Amniotic stem cell (primary cell): ENCODE measurements at regions not wholly inside any gene's neighbourhood (a gene's known extent, or its start where the extent isn't known, plus 50 kb on each side); places are given as distances from the start of the nearest gene placed in this dataset.
"Not testable (repeated sequence)": the region's sequence is repeated elsewhere in the genome, so short reads cannot be mapped to it uniquely, and the experiment has no call there.

Experiments
- DNase-seq: peaks from one replicate; lab custom pipeline; 2025; lab: John Stamatoyannopoulos, UW

DNA sequence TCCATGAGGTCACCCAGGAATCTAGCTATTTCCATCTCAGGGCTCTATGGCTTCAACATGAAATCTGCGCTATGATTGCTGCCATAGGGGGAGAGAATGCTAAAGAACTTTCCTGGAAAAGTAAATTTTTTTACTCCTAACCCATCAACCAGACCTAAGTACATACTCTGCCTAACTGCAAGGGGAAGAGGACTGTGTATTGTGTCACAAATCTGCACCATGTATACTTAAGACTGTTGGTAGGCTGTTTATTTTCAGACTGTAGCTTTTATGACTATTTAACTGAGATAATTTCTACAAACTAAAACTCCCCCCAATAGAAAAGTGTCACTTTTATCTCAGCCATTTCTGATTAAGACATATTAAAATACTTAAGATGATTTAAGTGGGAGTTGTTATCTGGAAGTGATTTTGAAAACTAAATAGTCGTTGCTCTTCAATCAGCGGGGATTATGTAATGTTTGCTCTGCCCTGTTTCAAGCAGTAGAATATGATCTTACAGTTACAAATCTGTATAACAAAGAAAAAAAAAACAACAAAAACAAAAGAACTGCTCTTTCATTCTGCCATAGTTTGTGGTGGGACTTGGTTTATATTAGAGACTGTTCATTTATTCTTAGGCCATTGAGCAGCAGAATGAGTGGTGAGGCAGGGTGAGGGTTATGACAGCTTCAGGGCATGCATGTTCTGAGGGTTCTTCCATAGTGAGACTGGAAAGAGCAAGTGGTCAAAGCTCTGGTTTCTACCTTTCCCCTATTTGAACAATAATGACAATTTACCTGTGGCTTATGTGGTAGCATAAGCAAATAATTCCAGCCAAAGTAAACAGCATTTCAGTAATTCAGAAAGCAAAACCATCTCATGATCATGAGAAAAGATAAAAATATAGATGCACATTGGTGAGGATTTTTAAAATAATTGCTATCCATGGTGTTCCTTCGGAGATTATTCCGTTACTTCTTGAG lies 126.3 kb upstream of the CEP162 start:
- no peak for DNase-seq

GRCh38 chr6:84350397-84350796 lies 123.0 kb upstream of the CEP162 start:
- DNase-seq, result no peak

- DNase-seq, result no peak
Measured at GRCh38 chr6:84349542-84349941, 122.1 kb upstream of the CEP162 start.

DNA sequence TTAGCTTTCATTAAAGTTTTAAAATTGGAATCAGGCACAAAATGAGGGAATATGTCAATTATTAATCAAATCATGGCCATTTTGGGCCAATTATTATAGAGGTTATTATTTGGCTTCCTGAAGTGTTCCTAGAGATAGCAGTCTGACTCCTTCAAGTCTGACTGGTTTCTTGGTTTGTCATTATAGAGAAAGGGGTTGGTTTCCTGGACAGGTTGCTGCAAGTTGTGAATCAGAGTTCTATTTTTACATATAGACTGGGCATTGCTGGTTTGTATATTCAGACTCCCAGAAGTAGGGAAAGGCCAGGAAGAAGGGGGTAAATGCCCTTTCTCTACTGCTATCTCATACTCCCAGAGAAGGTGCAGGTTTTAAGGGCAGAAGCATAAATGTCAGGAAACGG lies 121.4 kb upstream of the CEP162 start:
- no peak for DNase-seq

DNA sequence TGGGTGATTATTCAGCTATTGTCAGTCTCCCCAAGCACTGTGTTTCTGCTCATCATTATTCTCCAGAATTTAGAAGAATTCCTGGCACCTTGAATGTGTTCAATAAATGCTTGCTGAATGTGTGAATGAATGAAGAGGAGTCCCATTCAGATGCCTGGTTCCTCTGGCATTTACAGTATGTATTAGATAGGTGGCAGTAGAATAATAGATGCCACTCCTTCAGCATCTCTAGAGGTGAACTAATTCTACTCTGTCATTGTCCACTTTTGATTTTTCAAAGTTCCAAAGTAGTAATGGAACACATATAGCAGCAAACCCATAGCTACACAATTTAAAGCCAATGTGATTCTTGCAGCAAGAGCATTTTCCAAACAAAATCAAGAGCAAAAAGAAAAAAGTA lies 118.9 kb upstream of the CEP162 start:
- no peak for DNase-seq

DNA sequence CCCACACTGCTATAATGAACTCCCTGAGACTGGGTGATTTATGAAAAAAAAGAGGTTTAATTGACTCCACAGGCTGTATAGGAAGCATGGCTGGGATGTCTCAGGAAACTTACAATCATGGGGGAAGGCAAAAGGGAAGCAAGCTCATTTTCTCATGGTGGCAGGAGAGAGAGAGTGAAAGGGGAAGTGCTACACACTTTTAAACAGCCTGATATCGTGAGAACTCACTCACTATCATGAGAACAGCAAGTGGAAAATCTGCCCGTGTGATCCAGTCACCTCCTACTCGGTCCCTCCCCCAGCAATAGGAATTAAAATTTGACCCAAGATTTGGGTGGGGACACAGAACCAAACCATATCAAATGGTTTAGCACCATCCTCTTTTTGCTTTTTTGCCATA lies 116.6 kb upstream of the CEP162 start:
- no peak for DNase-seq

DNA sequence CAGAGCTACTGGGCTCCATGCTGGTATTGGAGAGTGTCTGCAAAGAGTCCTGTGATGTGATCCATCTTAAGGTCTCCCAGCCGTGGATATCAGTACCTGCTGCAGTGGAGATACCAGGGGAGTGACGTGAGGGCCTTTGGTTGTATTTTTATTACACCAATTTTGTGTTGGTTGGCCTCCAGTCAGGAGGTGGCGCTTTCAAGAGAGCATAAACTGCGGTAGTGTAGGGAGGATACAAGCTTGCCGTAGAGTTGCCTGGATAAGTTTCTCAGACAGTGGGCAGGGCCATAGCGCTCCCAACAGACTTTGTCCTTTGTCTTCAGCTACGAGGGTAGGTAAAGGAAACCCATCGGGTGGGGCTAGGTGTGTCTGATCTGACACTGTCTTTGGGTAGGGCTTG lies 113.0 kb upstream of the CEP162 start:
- no peak for DNase-seq

GRCh38 chr6:84333842-84334241 lies 106.4 kb upstream of the CEP162 start:
- no peak for DNase-seq

GRCh38 chr6:84332139-84333034 lies 104.9 kb upstream of the CEP162 start:
- no peak for DNase-seq

DNA sequence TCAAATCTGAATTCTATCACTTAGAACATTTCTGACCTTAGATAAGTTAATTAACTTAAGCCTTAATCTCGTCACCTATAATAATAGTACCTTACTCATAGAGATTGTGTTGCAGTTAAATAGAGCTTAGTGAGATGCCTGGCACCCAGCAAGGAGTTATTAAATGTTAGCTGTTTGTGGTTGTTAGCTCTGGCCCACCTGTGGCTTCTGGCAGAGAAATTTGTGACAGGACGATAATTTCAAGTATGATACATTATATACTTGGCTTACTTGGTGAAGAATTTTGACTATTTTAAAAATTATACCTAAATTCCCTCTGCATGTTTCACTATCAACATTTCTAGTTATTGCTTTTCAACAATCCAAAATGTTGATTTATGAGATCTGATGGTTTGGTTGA lies 102.9 kb upstream of the CEP162 start:
- no peak for DNase-seq

GRCh38 chr6:84329516-84329915 lies 102.1 kb upstream of the CEP162 start:
- DNase-seq, result no peak

GRCh38 chr6:84329077-84329476 lies 101.6 kb upstream of the CEP162 start:
- no peak for DNase-seq

DNA sequence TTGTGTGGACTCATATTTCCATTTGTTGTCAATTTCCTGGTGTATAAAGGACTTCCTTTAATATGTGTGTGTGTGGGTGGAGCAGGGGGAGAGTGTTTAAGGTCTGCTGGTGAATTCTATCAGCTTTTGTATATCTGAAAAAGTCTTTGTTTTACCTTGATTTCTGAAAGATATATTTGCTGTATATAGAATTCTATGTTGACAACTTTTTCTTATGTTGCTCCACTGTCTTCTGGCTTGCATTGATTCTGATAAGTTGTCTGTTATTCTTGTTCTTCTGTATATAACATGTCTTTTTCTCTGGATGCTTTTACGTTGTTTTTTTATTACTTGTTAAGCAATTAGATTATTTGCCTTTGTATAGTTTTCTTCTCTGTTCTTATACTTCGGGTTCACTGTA lies 90.0 kb upstream of the CEP162 start:
- no peak for DNase-seq

- DNase-seq, result no peak
Measured at GRCh38 chr6:84314377-84314898, 87.0 kb upstream of the CEP162 start.

DNA sequence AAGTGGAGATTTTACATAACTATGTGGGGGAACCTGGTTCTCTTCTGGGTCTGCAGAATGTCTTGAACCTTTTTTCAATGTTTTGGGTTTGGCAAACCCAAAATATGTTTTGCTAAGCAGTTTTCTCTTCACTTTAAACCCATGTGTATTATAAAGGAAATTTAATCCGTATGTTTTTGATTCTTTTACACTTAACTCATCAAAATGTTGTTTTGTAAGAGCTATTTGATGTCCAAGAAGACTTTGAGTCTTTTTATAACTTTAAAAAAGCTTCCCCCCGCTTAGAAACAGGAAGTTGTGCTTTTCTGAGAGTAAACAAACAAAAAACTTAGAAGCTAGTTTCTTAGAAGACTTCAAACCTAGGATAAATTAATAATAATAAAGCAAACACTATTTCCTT lies 81.9 kb upstream of the CEP162 start:
- DNase-seq, result no peak

- DNase-seq, result no peak
Measured at GRCh38 chr6:84304881-84305280, 77.4 kb upstream of the CEP162 start.

DNA sequence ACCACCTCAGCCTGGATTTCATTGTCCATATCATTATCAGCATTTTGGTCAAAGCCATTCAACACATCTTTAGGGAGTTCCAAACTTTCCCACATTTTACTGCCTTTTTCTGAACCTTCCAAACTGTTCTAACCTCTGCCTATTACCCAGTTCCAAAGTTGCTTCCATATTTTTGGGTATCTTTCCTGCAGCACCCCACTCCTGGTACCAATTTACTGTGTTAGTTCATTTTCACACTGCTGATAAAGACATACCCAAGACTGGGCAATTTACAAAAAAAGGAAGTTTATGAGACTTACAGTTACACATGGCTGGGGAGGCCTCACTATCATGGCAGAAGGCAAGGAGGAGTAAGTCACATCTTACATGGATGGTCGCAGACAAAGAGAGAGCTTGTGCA lies 63.6 kb upstream of the CEP162 start:
- DNase-seq, result not testable (repeated sequence)

- no peak for DNase-seq
Measured at GRCh38 chr6:84284428-84285049, 57.1 kb upstream of the CEP162 start.

DNA sequence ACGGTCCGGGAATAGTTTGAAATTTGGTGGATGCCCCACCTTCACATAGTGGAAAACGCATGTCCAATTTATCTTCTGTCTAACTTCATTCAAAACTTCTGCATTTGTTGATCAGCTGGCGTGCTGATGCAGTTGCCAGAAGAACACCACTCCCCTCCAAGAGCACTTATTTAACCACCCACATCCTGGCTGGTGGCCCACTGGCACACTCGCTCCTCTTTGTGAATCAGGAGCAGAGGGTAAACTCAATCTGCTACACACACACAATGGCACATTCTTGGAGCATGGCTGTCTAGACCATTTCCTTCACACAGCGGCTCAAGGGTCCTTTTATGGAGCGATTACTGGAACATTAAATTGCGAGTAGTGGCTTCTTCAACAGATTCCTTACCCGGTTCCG lies 55.1 kb upstream of the CEP162 start:
- no peak for DNase-seq

DNA sequence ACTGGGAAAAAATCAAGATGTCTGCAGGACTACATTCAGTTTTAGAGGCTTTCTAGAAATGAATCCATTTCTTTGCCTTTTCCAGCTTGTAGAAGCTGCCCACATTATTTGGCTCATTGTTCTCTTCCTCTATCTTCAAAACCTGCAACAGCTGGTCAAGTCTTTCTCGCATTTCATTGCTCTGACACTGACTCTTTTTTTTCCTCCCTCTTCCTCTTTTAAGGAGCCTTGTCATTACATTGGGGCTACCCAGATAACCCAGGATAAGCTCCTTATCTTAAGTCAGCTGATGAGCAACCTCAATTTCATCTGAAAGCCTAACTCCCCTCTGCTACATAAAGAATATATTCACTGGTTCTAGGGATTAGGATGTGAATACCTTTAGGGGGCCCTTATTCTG lies 53.2 kb upstream of the CEP162 start:
- no peak for DNase-seq

DNA sequence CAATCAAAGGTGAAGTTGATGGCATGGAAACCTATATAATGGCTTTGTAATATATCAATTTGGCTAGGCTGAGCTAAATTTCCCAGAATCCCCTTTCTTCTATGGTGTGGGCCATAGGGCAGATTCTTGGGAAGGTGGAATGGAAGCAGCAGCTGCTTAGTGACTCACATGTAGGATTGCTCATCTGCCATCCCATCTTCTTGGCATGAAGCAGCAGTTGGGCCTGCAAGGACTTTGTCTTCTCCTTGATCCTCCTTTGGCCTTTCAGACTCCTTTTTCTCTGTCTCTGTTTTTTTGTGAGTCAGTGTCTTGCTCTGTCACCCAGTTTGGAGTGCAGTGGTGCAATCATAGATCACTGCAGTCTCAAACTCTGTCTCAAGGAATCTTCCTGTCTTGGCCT lies 52.6 kb upstream of the CEP162 start:
- no peak for DNase-seq

- no peak for DNase-seq
Measured at GRCh38 chr6:84278321-84278998, 51.0 kb upstream of the CEP162 start.
